ENCODE measurements at regions not wholly inside any gene's neighbourhood (a gene's known extent, or its start where the extent isn't known, plus 50 kb on each side); places are given as distances from the start of the nearest gene placed in this dataset.

DNA sequence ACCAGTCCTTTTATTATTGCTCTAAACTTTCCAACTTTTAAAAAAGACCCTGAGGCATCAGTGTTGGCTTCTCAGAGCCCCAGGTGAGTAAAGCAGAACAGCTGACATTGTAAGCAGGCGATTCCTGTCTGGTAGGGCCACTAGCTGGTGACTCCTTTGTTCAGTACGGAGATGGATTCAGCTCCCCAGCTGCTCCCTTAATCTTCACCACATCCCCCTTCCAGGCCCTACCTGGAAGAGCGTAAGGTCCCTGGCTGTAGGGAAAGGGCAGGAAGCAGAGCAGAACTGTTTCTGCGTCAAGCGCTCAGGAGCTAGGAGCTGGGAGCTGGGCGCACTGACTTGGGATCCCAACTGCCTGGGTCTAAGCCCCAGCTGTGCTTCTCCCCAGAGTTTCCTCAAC, 203.7 kb upstream of the TAS2R1 start:
- TF ChIP-seq CTCF (IDR thresholded peaks at IDR 0.05) = no peak
- TF ChIP-seq POLR2A (IDR thresholded peaks at IDR 0.05) = no peak

Data from right lobe of liver (tissue), 4 donors.